Smooth muscle cell (in vitro differentiated cells): ENCODE measurements at regions not wholly inside any gene's neighbourhood (a gene's known extent, or its start where the extent isn't known, plus 50 kb on each side); places are given as distances from the start of the nearest gene placed in this dataset.
A peak's percentile ranks its signal among the peaks of the same experiment; 100 is the strongest.

Source experiments
- DNase-seq: peaks from one replicate; lab custom pipeline; 2025; ENCODE audit not compliant: unreplicated experiment; lab: John Stamatoyannopoulos, UW
- H2AFZ ChIP-seq: fragments of 200-600 bp; sonication (generic); 2 replicates; pipeline ENCODE4 v1.6.0; 2016; ENCODE audit warnings: antibody characterized with exemption, low read depth, mild to moderate bottlenecking
- H3F3A ChIP-seq: fragments of 200-600 bp; sonication (generic); 2 replicates; pipeline ENCODE4 v1.6.0; 2017; ENCODE audit warnings: antibody characterized with exemption, low read depth
- H3K27ac ChIP-seq: fragments of 200-600 bp; sonication (generic); 2 replicates; pipeline ENCODE4 v1.5.1; 2016; ENCODE audit warnings: low read depth, mild to moderate bottlenecking
- H3K27me3 ChIP-seq: fragments of 200-600 bp; sonication (generic); 2 replicates; pipeline ENCODE4 v1.6.1; 2016; ENCODE audit warnings: low read depth, mild to moderate bottlenecking
- H3K36me3 ChIP-seq: fragments of 200-600 bp; sonication (generic); 2 replicates; pipeline ENCODE4 v1.5.1; 2016; ENCODE audit warnings: low read depth
- H3K4me1 ChIP-seq: fragments of 200-600 bp; sonication (generic); 2 replicates; pipeline ENCODE4 v1.5.1; 2016; ENCODE audit warnings: low read depth
- H3K4me2 ChIP-seq: fragments of 200-600 bp; sonication (generic); 2 replicates; pipeline ENCODE4 v1.6.0; 2016; ENCODE audit warnings: mild to moderate bottlenecking
- H3K4me3 ChIP-seq: fragments of 200-600 bp; sonication (generic); 2 replicates; pipeline ENCODE4 v1.5.1; 2016; ENCODE audit warnings: mild to moderate bottlenecking
- H3K79me2 ChIP-seq: fragments of 200-600 bp; sonication (generic); 2 replicates; pipeline ENCODE4 v1.6.0; 2016; ENCODE audit warnings: low read depth, mild to moderate bottlenecking
- H3K9ac ChIP-seq: fragments of 200-600 bp; sonication (generic); 2 replicates; pipeline ENCODE4 v1.6.0; 2016; ENCODE audit warnings: low read depth
- H3K9me3 ChIP-seq: fragments of 200-600 bp; sonication (generic); replicated peaks from 2 replicates; pipeline ENCODE4 v1.5.1; 2016; ENCODE audit warnings: low read depth
- H4K20me1 ChIP-seq: fragments of 200-600 bp; sonication (generic); 2 replicates; pipeline ENCODE4 v1.6.0; 2016; ENCODE audit warnings: low read depth
- CTCF ChIP-seq: fragments of 200-600 bp; sonication (generic); IDR thresholded peaks from 2 replicates; pipeline ENCODE4 v1.5.1; 2017; ENCODE audit warnings: borderline replicate concordance, mild to moderate bottlenecking, antibody characterized with exemption; ENCODE audit not compliant: insufficient read depth, poor library complexity, severe bottlenecking
- WGBS: methylation state at CpG from one replicate; pipeline ENCODE4 v1.1.7; 2016; ENCODE audit warnings: low lambda C conversion rate; 5-methylcytosine and 5-hydroxymethylcytosine counted together

DNA sequence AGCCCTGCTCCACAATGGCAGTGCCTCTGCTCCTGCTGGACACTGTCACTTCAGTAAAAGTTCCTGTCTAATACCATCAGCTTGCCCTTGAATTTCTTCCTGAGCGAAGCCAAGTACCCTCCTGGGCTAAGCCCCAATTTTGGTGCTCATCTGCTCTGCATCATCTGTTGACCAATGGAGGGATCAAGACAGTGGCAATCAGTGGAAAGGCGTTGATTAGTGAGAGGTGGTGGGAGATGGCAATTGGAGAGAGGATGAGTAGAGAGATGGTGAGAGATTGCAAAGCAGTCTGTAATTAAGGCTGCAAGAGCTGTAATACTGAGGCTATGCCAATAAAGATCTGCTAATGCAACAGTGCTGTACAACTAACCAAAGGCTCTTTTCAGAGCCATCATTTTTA is 299.4 kb upstream of the CDH2 start:
- Histone ChIP-seq H3K4me2 (no peak overlapping the region), H3K27ac (no peak overlapping the region), H3K4me1 (no peaks in the 10 kb centered on the region), H3F3A (no peaks in the 10 kb centered on the region), H3K36me3 (no peaks in the 10 kb centered on the region), H2AFZ (no peak overlapping the region), H3K79me2 (no peaks in the 10 kb centered on the region), H3K27me3 (no peaks in the 10 kb centered on the region), H3K9ac (no peak overlapping the region), H3K9me3 (no peaks in the 10 kb centered on the region), H3K4me3 (no peak overlapping the region), H4K20me1 (no peaks in the 10 kb centered on the region)
- DNase-seq: no peak
- no peak for TF ChIP-seq CTCF
- 90% methylated on average over 2 of the region's 2 CpGs for WGBS

DNA sequence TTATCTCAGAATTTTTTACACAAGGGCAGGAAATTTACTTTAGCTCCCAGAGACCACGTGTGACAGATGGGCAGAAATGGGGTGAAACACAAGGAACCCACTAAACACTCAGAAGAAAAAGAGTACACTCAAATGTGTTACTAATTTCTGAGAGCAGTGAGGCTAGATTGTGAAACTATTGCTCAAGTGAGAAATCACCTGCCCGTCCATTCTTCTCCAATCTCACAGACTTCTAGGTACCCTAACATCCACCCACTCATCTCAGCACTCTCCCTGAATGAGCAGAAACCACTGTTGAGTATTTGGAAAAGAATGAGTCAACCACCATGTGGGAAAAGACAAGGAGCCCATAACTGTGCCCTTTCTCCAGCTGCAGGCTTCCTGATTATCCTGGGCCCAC is 293.0 kb upstream of the CDH2 start:
- no peak for DNase-seq
- no peak overlapping the region for H3K4me3 ChIP-seq
- H2AFZ ChIP-seq: no peak overlapping the region
- H3F3A ChIP-seq: peaks cover 6% of the 10 kb centered on the region
- H3K9me3 ChIP-seq: no peaks in the 10 kb centered on the region
- H4K20me1 ChIP-seq: no peaks in the 10 kb centered on the region
- no peaks in the 10 kb centered on the region for H3K79me2 ChIP-seq
- peak overlapping the region; percentile 35 for H3K4me2 ChIP-seq
- H3K36me3 ChIP-seq: no peaks in the 10 kb centered on the region
- no peaks in the 10 kb centered on the region for H3K4me1 ChIP-seq
- TF ChIP-seq CTCF: no peak
- no peak overlapping the region for H3K27ac ChIP-seq
- WGBS: 45% methylated on average over 2 of the region's 2 CpGs
- no peaks in the 10 kb centered on the region for H3K27me3 ChIP-seq
- no peak overlapping the region for H3K9ac ChIP-seq

DNA sequence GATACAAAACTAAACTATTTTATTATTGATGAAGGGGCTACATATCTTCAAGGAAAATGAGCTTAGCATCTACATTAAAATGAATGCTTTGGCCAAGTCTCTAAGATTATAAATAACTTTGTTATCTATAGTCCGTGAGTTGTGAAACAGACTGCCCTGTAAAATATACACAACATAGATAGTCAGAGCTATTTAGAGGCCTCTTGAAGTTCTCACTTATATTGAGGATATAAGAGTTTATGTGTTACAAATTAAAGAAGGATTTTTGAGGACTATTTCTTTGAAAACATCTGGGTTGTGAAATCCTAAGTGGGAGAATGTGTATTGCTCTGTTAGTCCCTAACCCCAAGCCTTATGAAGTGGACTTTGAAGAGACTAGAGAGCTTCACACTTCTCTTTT is 292.0 kb upstream of the CDH2 start:
- Histone ChIP-seq H3K79me2 (no peaks in the 10 kb centered on the region), H3K27me3 (no peaks in the 10 kb centered on the region), H3K36me3 (no peaks in the 10 kb centered on the region), H3K4me3 (no peak overlapping the region), H3K9me3 (no peaks in the 10 kb centered on the region), H2AFZ (peak overlapping the region; percentile 13), H3K9ac (no peak overlapping the region), H4K20me1 (no peaks in the 10 kb centered on the region), H3K4me2 (peak overlapping the region; percentile 50), H3K4me1 (no peaks in the 10 kb centered on the region), H3F3A (peaks cover 6% of the 10 kb centered on the region), H3K27ac (no peak overlapping the region)
- WGBS: 27% methylated on average over 1 of the region's 1 CpG
- TF ChIP-seq CTCF: no peak
- DNase-seq: no peak

GRCh38 chr18:28466204-28466603 is 289.3 kb upstream of the CDH2 start:
- no peaks in the 10 kb centered on the region for H3K36me3 ChIP-seq
- peaks cover 6% of the 10 kb centered on the region for H3F3A ChIP-seq
- H3K27me3 ChIP-seq: no peaks in the 10 kb centered on the region
- no peak overlapping the region for H3K4me2 ChIP-seq
- no peak for DNase-seq
- H3K4me1 ChIP-seq: no peaks in the 10 kb centered on the region
- no peaks in the 10 kb centered on the region for H4K20me1 ChIP-seq
- no peaks in the 10 kb centered on the region for H3K9me3 ChIP-seq
- no peak overlapping the region for H2AFZ ChIP-seq
- no peak for TF ChIP-seq CTCF
- no peak overlapping the region for H3K27ac ChIP-seq
- no peak overlapping the region for H3K4me3 ChIP-seq
- 100% methylated on average over 2 of the region's 2 CpGs for WGBS
- H3K79me2 ChIP-seq: no peaks in the 10 kb centered on the region
- H3K9ac ChIP-seq: no peak overlapping the region
